ENCODE measurements at regions not wholly inside any gene's neighbourhood (a gene's known extent, or its start where the extent isn't known, plus 50 kb on each side); places are given as distances from the start of the nearest gene placed in this dataset.

GRCh38 chr1:61012341-61012761, 70.0 kb upstream of the NFIA start:
- no peak for TF ChIP-seq CTCF (IDR thresholded peaks at IDR 0.05)
- TF ChIP-seq POLR2A (IDR thresholded peaks at IDR 0.05), result no peak

Data from lower leg skin (tissue), 3 donors.